ENCODE measurements at regions not wholly inside any gene's neighbourhood (a gene's known extent, or its start where the extent isn't known, plus 50 kb on each side); places are given as distances from the start of the nearest gene placed in this dataset.

DNA sequence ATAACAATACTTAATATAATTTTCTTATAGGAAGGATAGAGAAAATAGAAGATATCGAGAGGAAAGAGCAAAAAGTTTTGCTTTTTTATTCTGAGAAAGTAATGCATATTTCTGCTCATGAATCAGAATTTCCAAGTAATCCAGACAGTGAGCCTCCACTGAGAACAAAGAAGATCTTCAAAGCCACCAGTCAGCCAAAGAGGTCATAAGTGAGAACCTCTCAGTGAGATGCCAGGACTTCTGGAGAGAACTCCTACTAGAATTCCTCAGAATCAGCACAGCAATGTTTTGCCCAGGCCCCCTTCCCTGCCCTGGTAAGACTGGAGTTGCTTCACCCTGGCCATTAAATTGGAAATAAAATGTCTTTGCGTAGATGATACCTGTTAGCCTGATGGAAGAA lies 254.4 kb upstream of the FAT4 start:
- H3K36me3 ChIP-seq (replicated peaks in 1 of 2) = no peaks in the 10 kb centered on the region
- no peak for DNase-seq
- no peak overlapping the region for H3K4me3 ChIP-seq
- TF ChIP-seq, protein P1, sequence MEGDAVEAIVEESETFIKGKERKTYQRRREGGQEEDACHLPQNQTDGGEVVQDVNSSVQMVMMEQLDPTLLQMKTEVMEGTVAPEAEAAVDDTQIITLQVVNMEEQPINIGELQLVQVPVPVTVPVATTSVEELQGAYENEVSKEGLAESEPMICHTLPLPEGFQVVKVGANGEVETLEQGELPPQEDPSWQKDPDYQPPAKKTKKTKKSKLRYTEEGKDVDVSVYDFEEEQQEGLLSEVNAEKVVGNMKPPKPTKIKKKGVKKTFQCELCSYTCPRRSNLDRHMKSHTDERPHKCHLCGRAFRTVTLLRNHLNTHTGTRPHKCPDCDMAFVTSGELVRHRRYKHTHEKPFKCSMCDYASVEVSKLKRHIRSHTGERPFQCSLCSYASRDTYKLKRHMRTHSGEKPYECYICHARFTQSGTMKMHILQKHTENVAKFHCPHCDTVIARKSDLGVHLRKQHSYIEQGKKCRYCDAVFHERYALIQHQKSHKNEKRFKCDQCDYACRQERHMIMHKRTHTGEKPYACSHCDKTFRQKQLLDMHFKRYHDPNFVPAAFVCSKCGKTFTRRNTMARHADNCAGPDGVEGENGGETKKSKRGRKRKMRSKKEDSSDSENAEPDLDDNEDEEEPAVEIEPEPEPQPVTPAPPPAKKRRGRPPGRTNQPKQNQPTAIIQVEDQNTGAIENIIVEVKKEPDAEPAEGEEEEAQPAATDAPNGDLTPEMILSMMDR (IDR thresholded peaks at IDR 0.05) = no peak
- TF ChIP-seq POLR2A (IDR thresholded peaks at IDR 0.05) = no peak
- 61 to 67% (median 62%) methylated on average over 2 of the region's 2 CpGs for WGBS, 4 donors
- H3K4me1 ChIP-seq (replicated peaks in 1 of 2) = no peaks in the 10 kb centered on the region
- H3K9me3 ChIP-seq (replicated peaks in 1 of 3) = no peaks in the 10 kb centered on the region
- no peaks in the 10 kb centered on the region for H3K27me3 ChIP-seq
- no peak overlapping the region for H3K27ac ChIP-seq
- intact Hi-C loops (cut with DNase I) = no loop called here

DNA sequence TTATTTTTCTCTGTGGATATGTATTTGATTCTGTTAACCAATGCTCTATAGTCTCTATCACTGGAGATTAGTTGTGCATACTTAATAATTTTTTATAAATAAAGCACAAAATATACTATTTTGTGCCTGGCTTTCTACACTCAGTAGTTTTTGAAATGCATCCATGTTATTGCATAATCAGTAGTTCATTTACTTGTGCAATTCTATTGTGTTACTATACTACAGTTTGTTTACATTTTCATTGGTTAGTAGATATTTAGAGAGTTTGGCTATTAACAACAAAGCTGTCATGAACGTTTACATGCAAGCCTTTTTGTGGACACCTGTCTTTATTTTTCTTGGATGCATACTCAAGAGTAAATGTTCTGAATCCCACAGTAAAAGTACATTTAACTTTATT lies 265.0 kb upstream of the FAT4 start:
- Histone ChIP-seq H3K27ac (no peak overlapping the region), H3K4me1 (replicated peaks in 1 of 2) (peaks cover 0 to 3% of the 10 kb centered on the region in 2 donors), H3K27me3 (no peaks in the 10 kb centered on the region), H3K36me3 (replicated peaks in 1 of 2) (no peaks in the 10 kb centered on the region), H3K4me3 (no peak overlapping the region), H3K9me3 (replicated peaks in 1 of 3) (no peaks in the 10 kb centered on the region)
- no peak for TF ChIP-seq POLR2A (IDR thresholded peaks at IDR 0.05)
- TF ChIP-seq, protein P1 (IDR thresholded peaks at IDR 0.05) = no peak
- intact Hi-C loops (cut with DNase I) = no loop called here
- DNase-seq = no peak
- WGBS, 4 donors = 31 to 70% (median 48%) methylated on average over 1 of the region's 1 CpG

GRCh38 chr4:125045311-125045710 lies 269.4 kb upstream of the FAT4 start:
- Histone ChIP-seq H3K27me3 (no peaks in the 10 kb centered on the region), H3K4me1 (replicated peaks in 1 of 2) (peaks cover 0 to 8% of the 10 kb centered on the region in 2 donors), H3K9me3 (replicated peaks in 1 of 3) (no peaks in the 10 kb centered on the region), H3K4me3 (no peak overlapping the region), H3K36me3 (replicated peaks in 1 of 2) (no peaks in the 10 kb centered on the region), H3K27ac (no peak overlapping the region)
- intact Hi-C loops (cut with DNase I) = no loop called here
- no peak for DNase-seq
- TF ChIP-seq POLR2A (IDR thresholded peaks at IDR 0.05) = no peak
- TF ChIP-seq, protein P1 (IDR thresholded peaks at IDR 0.05) = no peak

GRCh38 chr4:125044886-125045285 lies 269.9 kb upstream of the FAT4 start:
- H3K27me3 ChIP-seq = no peaks in the 10 kb centered on the region
- H3K4me1 ChIP-seq (replicated peaks in 1 of 2) = peaks cover 0 to 8% of the 10 kb centered on the region in 2 donors
- no peak overlapping the region for H3K27ac ChIP-seq
- TF ChIP-seq, protein P1 (IDR thresholded peaks at IDR 0.05) = no peak
- TF ChIP-seq POLR2A (IDR thresholded peaks at IDR 0.05) = no peak
- intact Hi-C loops (cut with DNase I) = no loop called here
- no peak overlapping the region for H3K4me3 ChIP-seq
- no peaks in the 10 kb centered on the region for H3K9me3 ChIP-seq (replicated peaks in 1 of 3)
- 6 to 10% (median 8%) methylated on average over 3 of the region's 3 CpGs for WGBS, 4 donors
- no peak for DNase-seq
- no peaks in the 10 kb centered on the region for H3K36me3 ChIP-seq (replicated peaks in 1 of 2)

All from adrenal gland (tissue), 9 donors.